ENCODE measurements at regions not wholly inside any gene's neighbourhood (a gene's known extent, or its start where the extent isn't known, plus 50 kb on each side); places are given as distances from the start of the nearest gene placed in this dataset.

DNA sequence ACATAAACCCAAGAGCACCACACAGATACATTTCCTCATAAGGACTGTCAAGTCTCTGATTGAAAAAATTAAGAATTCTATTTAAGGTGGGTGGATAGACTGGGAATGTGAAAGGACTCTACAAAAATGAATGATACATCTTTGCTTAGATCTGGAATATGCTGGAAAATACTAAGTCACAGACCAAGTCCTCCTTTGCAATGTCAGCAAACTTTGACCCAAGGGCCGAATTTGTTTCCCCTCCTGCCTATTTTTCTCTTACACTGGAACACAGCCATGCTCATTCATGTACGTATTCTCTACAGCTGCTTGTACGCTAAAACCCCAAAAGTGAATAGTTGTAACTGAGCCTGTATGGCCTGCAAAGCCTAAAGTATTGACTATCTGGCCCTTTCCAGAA is 180.7 kb downstream of the ADSS2 start:
- H3K36me3 ChIP-seq, result no peaks in the 10 kb centered on the region
- H3K9me3 ChIP-seq (replicated peaks), result peaks cover 17% of the 10 kb centered on the region
- intact Hi-C loops (cut with micrococcal nuclease), result loop anchor here (10.0 kb wide), 1 partner anchor 926 kb away; no protein-coding TSS in a partner anchor
- H3K4me3 ChIP-seq, result no peak overlapping the region
- DNase-seq, result no peak
- H3K4me1 ChIP-seq, result peaks cover 6% of the 10 kb centered on the region
- H3K27ac ChIP-seq (replicated peaks), result no peak overlapping the region
- TF ChIP-seq, protein P1, sequence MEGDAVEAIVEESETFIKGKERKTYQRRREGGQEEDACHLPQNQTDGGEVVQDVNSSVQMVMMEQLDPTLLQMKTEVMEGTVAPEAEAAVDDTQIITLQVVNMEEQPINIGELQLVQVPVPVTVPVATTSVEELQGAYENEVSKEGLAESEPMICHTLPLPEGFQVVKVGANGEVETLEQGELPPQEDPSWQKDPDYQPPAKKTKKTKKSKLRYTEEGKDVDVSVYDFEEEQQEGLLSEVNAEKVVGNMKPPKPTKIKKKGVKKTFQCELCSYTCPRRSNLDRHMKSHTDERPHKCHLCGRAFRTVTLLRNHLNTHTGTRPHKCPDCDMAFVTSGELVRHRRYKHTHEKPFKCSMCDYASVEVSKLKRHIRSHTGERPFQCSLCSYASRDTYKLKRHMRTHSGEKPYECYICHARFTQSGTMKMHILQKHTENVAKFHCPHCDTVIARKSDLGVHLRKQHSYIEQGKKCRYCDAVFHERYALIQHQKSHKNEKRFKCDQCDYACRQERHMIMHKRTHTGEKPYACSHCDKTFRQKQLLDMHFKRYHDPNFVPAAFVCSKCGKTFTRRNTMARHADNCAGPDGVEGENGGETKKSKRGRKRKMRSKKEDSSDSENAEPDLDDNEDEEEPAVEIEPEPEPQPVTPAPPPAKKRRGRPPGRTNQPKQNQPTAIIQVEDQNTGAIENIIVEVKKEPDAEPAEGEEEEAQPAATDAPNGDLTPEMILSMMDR (IDR thresholded peaks at IDR 0.05; ENCODE audit: borderline replicate concordance), result no peak
- no peaks in the 10 kb centered on the region for H3K27me3 ChIP-seq (ENCODE audit: low read depth)

DNA sequence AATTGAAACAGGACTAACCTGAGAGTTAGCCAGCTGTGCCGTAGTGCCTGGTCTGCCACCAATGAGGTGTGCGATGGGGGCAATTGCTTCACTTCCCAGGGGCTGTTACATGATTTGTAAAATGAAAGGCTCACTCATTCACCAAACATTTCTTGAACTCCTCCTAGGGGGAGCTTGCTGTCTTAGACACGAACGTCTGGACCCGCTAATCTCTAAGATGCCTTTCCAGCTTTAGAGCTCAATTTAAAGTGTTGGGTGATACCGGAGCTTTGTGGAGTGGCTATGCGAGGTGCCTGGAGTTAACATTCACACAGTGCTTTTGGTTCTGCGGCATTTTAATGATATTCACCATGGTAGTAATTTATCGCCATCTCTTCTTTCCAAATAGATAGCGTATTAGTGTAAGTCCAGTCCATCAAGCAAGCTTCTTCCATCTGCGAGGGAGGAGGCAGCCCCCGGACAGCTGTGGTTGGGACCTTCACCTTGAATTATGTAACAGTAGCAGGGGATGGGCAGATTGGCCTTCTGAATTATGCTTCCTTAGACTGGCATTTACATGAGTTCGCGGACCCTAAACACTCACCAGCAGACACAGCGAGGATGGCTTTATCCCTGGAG is 179.9 kb downstream of the ADSS2 start:
- intact Hi-C loops (cut with micrococcal nuclease), result loop anchor here (10.0 kb wide), 1 partner anchor 927 kb away; no protein-coding TSS in a partner anchor
- no peak overlapping the region for H3K27ac ChIP-seq (replicated peaks)

DNA sequence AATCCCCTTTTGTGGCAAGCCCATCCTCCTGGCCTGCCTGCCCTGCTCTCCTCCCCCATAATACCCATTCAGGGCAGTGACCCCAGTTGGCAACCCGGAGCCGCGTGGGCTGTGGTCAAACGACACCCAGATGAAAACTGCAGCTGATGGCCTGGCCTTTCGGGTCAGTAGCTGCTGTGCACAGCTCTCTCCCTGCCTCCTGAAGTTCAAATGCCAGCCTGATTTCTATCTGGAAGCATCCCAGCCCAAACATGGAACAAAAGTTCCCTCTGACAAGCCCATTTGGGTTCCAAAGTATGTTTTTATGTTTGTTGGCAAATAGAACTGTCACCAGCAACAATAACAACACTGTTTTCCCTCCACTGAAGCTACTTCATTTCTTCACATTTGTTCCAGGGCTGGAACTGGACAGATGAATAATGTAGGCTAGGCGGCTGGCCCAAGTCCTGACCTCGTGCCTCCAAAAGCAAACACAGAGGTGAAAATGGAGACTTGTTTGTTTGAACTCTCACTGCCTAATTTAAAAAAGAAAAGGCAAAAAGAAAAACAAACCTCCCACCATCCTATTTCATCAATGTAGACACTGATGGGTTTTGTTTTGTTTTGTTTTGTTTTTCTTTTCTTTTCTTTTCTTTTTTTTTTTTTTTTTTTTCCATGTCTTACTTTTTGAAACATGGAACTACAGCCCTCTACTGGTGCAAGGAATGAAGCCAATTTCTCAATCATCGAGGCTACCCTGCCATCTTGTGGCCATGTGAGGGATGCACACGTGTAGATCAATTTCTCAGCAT is 179.0 kb downstream of the ADSS2 start:
- Histone ChIP-seq H3K9me3 (replicated peaks) (peaks cover 17% of the 10 kb centered on the region), H3K4me1 (peaks cover 6% of the 10 kb centered on the region), H3K4me3 (no peak overlapping the region), H3K27ac (replicated peaks) (peak overlapping the region; percentile 43), H3K27me3 (ENCODE audit: low read depth) (peaks cover 4% of the 10 kb centered on the region), H3K36me3 (no peaks in the 10 kb centered on the region)
- peak; percentile 57 for DNase-seq
- TF ChIP-seq, protein P1 (IDR thresholded peaks at IDR 0.05; ENCODE audit: borderline replicate concordance), result peak; percentile 93
- intact Hi-C loops (cut with micrococcal nuclease), result loop anchor here (10.0 kb wide), 1 partner anchor 928 kb away; no protein-coding TSS in a partner anchor

More for the DNA sequence above, 179.9 kb downstream of the ADSS2 start:
- TF ChIP-seq, protein P1 (IDR thresholded peaks at IDR 0.05; ENCODE audit: borderline replicate concordance), result no peak
- DNase-seq, result no peak
- peaks cover 6% of the 10 kb centered on the region for H3K4me1 ChIP-seq
- peaks cover 17% of the 10 kb centered on the region for H3K9me3 ChIP-seq (replicated peaks)
- no peaks in the 10 kb centered on the region for H3K36me3 ChIP-seq
- H3K4me3 ChIP-seq, result no peak overlapping the region
- peaks cover 4% of the 10 kb centered on the region for H3K27me3 ChIP-seq (ENCODE audit: low read depth)

DNA sequence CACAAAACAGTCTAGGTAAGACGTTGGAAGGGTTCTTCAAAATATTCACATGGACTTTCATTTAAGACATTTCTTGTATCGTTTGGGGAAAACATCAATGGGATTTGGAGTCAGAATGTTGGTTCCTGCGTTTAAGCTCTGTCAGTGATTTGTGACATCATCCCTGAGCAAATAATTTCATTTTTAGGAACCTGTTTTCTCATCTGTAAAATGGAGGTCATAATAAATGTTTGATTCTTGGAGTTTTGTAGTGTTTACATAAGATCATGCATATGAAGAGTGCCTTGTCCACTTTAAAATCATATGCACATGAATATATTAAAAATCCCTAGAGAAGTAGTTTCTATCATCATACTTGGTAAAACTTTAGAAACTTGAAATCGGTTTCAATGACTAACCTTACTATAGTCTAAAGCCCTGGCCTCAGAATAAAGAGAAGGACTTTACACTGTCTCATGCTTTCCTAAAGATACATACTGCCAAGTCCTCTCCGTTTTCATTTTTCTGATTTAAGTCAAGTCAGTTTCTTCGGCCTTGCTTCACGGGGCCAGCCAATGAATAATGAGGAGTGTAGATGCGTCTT is 178.4 kb downstream of the ADSS2 start:
- Histone ChIP-seq H3K27ac (replicated peaks) (no peak overlapping the region), H3K4me3 (peak overlapping the region; percentile 15), H3K36me3 (no peaks in the 10 kb centered on the region), H3K9me3 (replicated peaks) (peaks cover 17% of the 10 kb centered on the region), H3K4me1 (peaks cover 6% of the 10 kb centered on the region), H3K27me3 (ENCODE audit: low read depth) (peaks cover 4% of the 10 kb centered on the region)
- intact Hi-C loops (cut with micrococcal nuclease), result loop anchor here (10.0 kb wide), 1 partner anchor 929 kb away; no protein-coding TSS in a partner anchor
- no peak for DNase-seq
- TF ChIP-seq, protein P1 (IDR thresholded peaks at IDR 0.05; ENCODE audit: borderline replicate concordance), result no peak

DNA sequence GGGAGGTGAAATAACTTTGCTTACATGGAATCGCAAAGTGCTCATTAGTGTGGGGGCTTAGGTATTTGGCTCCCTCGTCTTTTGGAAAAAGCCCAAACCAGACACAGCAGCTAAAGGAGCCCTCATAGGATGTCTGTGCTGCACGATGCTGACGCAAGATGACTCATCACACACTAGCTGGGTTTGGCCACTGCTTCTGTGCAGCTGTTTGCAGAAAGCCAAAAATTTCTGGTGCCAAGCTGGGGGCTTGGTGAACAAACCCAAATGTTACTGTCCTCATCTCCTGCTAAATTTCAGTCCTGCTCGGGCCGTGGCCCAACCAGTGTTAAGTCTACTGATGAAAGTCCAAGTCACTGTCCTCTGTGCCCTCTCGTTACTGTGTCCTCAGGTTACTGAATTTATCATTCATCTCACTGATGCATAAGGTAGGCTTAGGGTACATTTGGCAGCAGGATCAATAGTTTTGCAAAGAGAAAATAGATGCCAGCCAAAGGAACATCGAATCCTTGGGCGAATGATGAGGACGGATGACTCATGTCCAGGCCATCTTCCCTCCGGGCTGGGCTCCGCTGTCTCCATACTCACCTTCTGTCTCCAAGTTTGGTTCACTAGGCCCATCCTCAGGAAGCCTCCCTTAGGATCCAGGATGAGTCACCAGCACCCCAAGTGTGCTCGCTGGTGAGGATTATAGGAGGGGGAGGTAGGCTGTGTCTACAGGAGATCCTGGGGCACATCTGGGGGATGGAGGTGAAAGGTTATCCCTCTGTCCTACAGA is 177.7 kb downstream of the ADSS2 start:
- peaks cover 4% of the 10 kb centered on the region for H3K27me3 ChIP-seq (ENCODE audit: low read depth)
- H3K4me3 ChIP-seq, result peak overlapping the region; percentile 15
- DNase-seq, result peak; percentile 24
- H3K27ac ChIP-seq (replicated peaks), result no peak overlapping the region
- H3K4me1 ChIP-seq, result peaks cover 6% of the 10 kb centered on the region
- H3K9me3 ChIP-seq (replicated peaks), result peaks cover 17% of the 10 kb centered on the region
- intact Hi-C loops (cut with micrococcal nuclease), result loop anchor here (10.0 kb wide), 1 partner anchor 929 kb away; no protein-coding TSS in a partner anchor
- TF ChIP-seq, protein P1 (IDR thresholded peaks at IDR 0.05; ENCODE audit: borderline replicate concordance), result no peak
- H3K36me3 ChIP-seq, result no peaks in the 10 kb centered on the region
